B cell (primary cell): ENCODE measurements at regions not wholly inside any gene's neighbourhood (a gene's known extent, or its start where the extent isn't known, plus 50 kb on each side); places are given as distances from the start of the nearest gene placed in this dataset.

Experiments
- CTCF ChIP-seq: fragments of 200-600 bp; IDR thresholded peaks from one replicate; pipeline ENCODE4 v1.8.0; 2022; ENCODE audit warnings: antibody characterized with exemption, mild to moderate bottlenecking
- EZH2 ChIP-seq: IDR thresholded peaks from 2 replicates; pipeline ENCODE4 v1.6.1; 2012; ENCODE audit warnings: borderline replicate concordance, low read depth, mild to moderate bottlenecking, moderate library complexity, low read length; ENCODE audit not compliant: insufficient read depth, poor library complexity, severe bottlenecking

- TF ChIP-seq EZH2: no peak
- TF ChIP-seq CTCF: no peak
Observed at GRCh38 chr3:117743993-117744392, 1034.4 kb downstream of the TUSC7 start.
